Activated CD4-positive, alpha-beta memory T cell treated with anti-CD3 and anti-CD28 coated beads for 36 hours (primary cell): ENCODE measurements at regions not wholly inside any gene's neighbourhood (a gene's known extent, or its start where the extent isn't known, plus 50 kb on each side); places are given as distances from the start of the nearest gene placed in this dataset.

Experiments used
- CTCF ChIA-PET: fragments of 350-600 bp; sonication (Branson Sonifier 250); formaldehyde crosslinking; loops from one replicate; lab custom pipeline; 2021; ENCODE audit warnings: antibody characterized with exemption, inconsistent platforms; lab: Charles Lee
- POLR2A ChIA-PET: fragments of 350-600 bp; sonication (Branson Sonifier 250); formaldehyde crosslinking; loops from one replicate; lab custom pipeline; 2021; ENCODE audit warnings: antibody characterized with exemption; lab: Charles Lee
- DNase-seq: peaks from one replicate; pipeline ENCODE4 v3.0.0-alpha.2; 2020
- H3K27ac Mint-ChIP-seq: one replicate; pipeline ENCODE4 v1.8.0; 2021; ENCODE audit warnings: mixed read lengths
- H3K27me3 Mint-ChIP-seq: one replicate; pipeline ENCODE4 v1.8.0; 2021; ENCODE audit warnings: mixed read lengths
- H3K36me3 Mint-ChIP-seq: one replicate; pipeline ENCODE4 v1.8.0; 2021; ENCODE audit warnings: mixed read lengths
- H3K4me1 Mint-ChIP-seq: one replicate; pipeline ENCODE4 v1.8.0; 2021; ENCODE audit warnings: low read depth, mixed read lengths
- H3K4me3 Mint-ChIP-seq: one replicate; pipeline ENCODE4 v1.8.0; 2021; ENCODE audit warnings: mild to moderate bottlenecking, mixed read lengths
- H3K9me3 Mint-ChIP-seq: one replicate; pipeline ENCODE4 v1.8.0; 2021; ENCODE audit warnings: mixed read lengths
- intact Hi-C: fragments of 100-400 bp; cut with micrococcal nuclease; formaldehyde crosslinking; loops from one replicate; pipeline ENCODE4 v1.15.1; 2023

DNA sequence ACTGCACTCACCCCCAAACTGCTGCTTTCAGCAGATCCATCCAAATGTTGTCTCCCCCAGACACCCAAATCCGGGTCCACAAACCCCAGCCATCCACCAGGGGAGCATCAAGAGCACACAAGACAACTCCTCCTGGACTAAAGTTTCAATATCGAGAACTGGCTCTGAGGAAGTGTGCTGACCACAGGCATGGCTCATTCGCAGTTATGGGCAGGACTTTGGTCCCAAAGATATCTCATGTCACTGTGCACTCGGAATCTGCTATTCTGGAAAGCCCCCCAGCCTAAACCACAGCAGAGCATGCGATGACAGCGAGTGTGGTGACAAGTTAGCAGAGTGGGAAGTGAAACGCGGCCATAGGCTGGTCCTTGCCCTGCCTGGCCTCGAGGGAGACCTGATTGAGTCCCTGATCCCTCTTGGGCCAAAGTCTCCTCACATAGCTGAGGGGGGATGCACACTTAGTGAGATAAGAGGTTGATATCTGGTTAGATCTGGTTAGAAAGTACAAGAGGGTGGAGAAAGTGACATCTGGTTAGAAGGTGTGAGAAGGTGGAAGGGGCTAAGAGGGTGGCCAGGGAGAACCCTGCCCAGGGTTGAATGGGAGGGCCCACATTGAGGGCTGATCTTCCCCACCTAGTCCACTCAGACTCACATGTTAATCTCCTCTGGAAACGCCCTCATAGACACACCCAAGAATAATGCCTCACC lies 149.7 kb downstream of the MRPL14 start:
- Mint-ChIP-seq H3K4me3 (no peak overlapping the region), H3K36me3 (no peaks in the 10 kb centered on the region), H3K4me1 (no peaks in the 10 kb centered on the region), H3K9me3 (no peaks in the 10 kb centered on the region), H3K27me3 (peaks cover 13% of the 10 kb centered on the region), H3K27ac (no peak overlapping the region)
- POLR2A ChIA-PET, result no interaction called here
- CTCF ChIA-PET, result interaction anchor here (0.7 kb wide), 1 partner anchor 376 kb away, joined by 3 read pairs; no protein-coding TSS in a partner anchor
- intact Hi-C loops, result no loop called here
- no peak for DNase-seq

GRCh38 chr6:43976706-43977403 lies 150.4 kb downstream of the MRPL14 start:
- Mint-ChIP-seq H3K36me3 (no peaks in the 10 kb centered on the region), H3K9me3 (no peaks in the 10 kb centered on the region), H3K27me3 (peaks cover 13% of the 10 kb centered on the region), H3K4me1 (no peaks in the 10 kb centered on the region), H3K27ac (no peak overlapping the region), H3K4me3 (no peak overlapping the region)
- ChIA-PET POLR2A (no interaction called here), CTCF (no interaction called here)
- DNase-seq, result no peak
- intact Hi-C loops, result no loop called here

- H3K27ac Mint-ChIP-seq, result no peak overlapping the region
- H3K36me3 Mint-ChIP-seq, result no peaks in the 10 kb centered on the region
- H3K9me3 Mint-ChIP-seq, result no peaks in the 10 kb centered on the region
- H3K27me3 Mint-ChIP-seq, result peaks cover 13% of the 10 kb centered on the region
- no peak for DNase-seq
- ChIA-PET CTCF (no interaction called here), POLR2A (no interaction called here)
- no peaks in the 10 kb centered on the region for H3K4me1 Mint-ChIP-seq
- H3K4me3 Mint-ChIP-seq, result no peak overlapping the region
- intact Hi-C loops, result no loop called here
Observed at GRCh38 chr6:43974643-43975230, 152.5 kb downstream of the MRPL14 start.

- CTCF ChIA-PET, result no interaction called here
- Mint-ChIP-seq H3K9me3 (no peaks in the 10 kb centered on the region), H3K36me3 (no peaks in the 10 kb centered on the region), H3K4me3 (no peak overlapping the region), H3K27ac (no peak overlapping the region), H3K27me3 (peaks cover 17% of the 10 kb centered on the region), H3K4me1 (no peaks in the 10 kb centered on the region)
- POLR2A ChIA-PET, result no interaction called here
- no peak for DNase-seq
- intact Hi-C loops, result no loop called here
Observed at GRCh38 chr6:43973357-43973756, 153.9 kb downstream of the MRPL14 start.

DNA sequence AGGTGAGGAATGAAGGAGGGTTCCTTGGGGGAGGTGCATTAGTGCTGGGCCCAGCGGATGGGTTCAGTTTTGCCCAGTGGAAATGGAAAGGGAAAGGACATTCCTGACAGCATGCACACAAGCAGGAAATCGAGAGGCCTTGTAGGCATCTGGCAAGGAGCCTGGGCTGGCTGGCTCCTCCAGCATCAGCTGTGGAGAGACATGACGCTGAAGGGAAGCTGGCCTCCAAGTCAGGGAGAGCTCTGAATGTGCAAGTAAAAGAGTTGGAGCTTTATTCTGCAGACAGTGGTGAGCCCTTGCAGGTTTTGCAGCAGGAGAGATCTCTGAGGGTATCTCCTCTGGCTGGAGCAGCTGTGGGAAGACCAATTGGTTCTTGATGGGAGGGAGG lies 154.3 kb downstream of the MRPL14 start:
- no peak overlapping the region for H3K27ac Mint-ChIP-seq
- no peak for DNase-seq

DNA sequence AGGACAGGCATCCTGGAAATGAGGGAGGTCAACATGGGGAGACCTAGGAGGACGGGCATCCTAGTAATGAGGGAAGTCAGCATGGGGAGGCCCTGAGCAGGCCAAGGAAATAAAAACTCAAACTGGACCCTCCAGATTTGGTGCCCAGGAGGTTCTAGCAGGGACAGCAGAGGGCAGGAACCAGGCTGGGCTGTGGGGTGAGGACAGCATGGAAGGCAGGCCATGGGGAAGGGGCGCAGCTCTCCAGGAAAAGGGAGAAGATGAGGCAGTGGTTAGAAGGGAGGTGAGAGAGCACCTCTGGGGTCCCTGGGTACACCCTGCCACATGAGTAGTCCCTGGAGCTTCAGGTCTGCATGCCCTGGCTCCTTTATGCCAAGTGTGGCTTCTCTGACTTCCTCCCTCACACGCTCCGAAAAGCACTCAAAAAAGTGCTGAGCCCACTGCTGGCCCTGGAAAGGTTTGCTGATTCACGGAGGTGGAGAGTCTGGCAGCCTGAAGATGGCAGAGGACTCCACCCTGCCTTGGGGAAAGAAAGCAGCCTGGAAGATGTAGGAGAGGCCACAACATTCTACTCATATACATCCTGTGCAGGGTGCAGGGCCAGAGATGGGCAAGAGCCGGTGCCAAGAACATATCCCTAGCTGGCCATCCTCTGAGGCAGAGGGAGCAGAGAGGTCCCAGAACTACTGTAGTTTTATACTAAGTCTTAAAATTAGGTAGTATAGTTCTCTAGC lies 154.9 kb downstream of the MRPL14 start:
- CTCF ChIA-PET, result no interaction called here
- no peak for DNase-seq
- no peak overlapping the region for H3K4me3 Mint-ChIP-seq
- POLR2A ChIA-PET, result no interaction called here
- no peaks in the 10 kb centered on the region for H3K4me1 Mint-ChIP-seq
- no peaks in the 10 kb centered on the region for H3K36me3 Mint-ChIP-seq
- H3K27me3 Mint-ChIP-seq, result peaks cover 17% of the 10 kb centered on the region
- no peak overlapping the region for H3K27ac Mint-ChIP-seq
- intact Hi-C loops, result no loop called here
- H3K9me3 Mint-ChIP-seq, result no peaks in the 10 kb centered on the region

More for the DNA sequence above, 154.3 kb downstream of the MRPL14 start:
- CTCF ChIA-PET, result no interaction called here
- intact Hi-C loops, result no loop called here
- POLR2A ChIA-PET, result no interaction called here
- peaks cover 17% of the 10 kb centered on the region for H3K27me3 Mint-ChIP-seq
- no peaks in the 10 kb centered on the region for H3K9me3 Mint-ChIP-seq
- no peaks in the 10 kb centered on the region for H3K4me1 Mint-ChIP-seq
- no peaks in the 10 kb centered on the region for H3K36me3 Mint-ChIP-seq
- no peak overlapping the region for H3K4me3 Mint-ChIP-seq

DNA sequence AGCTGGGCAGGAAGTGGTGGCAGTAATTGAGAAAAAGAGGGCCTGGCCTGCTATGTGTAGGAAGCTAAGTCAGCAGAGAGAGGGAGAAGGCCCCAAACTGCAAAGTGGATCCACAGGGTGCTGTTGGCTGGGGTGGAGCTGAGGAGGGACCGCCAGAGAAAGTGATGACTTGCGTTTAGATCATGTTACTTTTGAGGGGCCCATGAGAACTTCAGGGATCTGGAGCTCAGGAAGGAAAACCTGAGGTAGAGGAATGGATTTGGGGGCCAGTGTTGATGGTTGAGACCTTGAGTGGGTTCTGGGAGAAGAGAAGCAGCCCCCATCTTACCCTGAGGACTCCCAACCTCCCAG lies 155.5 kb downstream of the MRPL14 start:
- H3K9me3 Mint-ChIP-seq, result no peaks in the 10 kb centered on the region
- H3K4me3 Mint-ChIP-seq, result no peak overlapping the region
- H3K36me3 Mint-ChIP-seq, result no peaks in the 10 kb centered on the region
- no peaks in the 10 kb centered on the region for H3K4me1 Mint-ChIP-seq
- ChIA-PET CTCF (no interaction called here), POLR2A (no interaction called here)
- H3K27me3 Mint-ChIP-seq, result peaks cover 15% of the 10 kb centered on the region
- no peak for DNase-seq
- H3K27ac Mint-ChIP-seq, result no peak overlapping the region
- intact Hi-C loops, result no loop called here

DNA sequence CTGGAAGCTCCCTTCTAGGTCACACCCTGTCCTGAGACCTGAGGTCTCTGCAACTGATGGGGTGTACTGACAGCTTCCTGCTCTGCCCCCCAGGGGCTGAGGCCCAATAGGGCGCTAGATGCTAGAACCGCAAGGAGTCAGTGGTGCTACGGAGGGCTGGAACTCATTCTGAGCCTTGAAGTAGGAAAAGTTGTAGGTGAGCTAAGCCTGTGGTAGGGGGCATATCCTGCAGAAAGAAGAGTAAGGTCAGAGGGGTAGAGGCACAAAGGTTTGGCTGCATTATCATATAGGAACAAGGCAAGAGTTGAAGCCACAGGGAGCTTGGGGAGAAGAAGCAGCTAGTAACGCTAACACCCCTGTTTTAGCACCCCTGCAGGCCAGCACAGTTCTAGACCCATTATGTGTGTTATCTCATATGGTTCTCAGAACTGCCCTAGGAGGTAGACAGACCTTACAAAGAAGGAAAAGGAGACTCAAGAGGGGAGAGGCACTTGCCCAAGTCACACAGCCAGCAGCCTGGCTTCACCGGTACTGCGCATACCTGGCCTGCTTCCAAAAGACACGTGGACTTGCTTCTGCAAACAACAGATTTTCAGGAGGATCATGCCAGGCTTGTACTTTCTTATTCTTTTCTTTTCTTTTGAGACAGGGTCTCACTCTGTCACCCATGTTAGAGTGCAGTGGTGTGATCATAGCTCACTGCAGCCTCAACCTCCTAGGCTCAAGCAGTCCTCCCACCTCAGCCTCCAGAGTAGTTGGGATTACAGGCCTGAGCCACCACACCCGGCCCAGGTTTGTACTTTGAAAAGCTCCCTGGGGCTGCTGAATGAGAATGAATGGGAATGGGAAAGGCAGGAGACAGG lies 156.1 kb downstream of the MRPL14 start:
- POLR2A ChIA-PET, result no interaction called here
- Mint-ChIP-seq H3K4me3 (no peak overlapping the region), H3K27me3 (peaks cover 13% of the 10 kb centered on the region), H3K36me3 (no peaks in the 10 kb centered on the region), H3K27ac (no peak overlapping the region), H3K9me3 (no peaks in the 10 kb centered on the region), H3K4me1 (no peaks in the 10 kb centered on the region)
- CTCF ChIA-PET, result no interaction called here
- intact Hi-C loops, result no loop called here
- DNase-seq, result no peak

- intact Hi-C loops, result no loop called here
- CTCF ChIA-PET, result interaction anchor here (1.1 kb wide), 1 partner anchor 195 kb away, joined by 3 read pairs; no protein-coding TSS in a partner anchor
- no peaks in the 10 kb centered on the region for H3K36me3 Mint-ChIP-seq
- POLR2A ChIA-PET, result no interaction called here
- no peaks in the 10 kb centered on the region for H3K9me3 Mint-ChIP-seq
- peaks cover 7% of the 10 kb centered on the region for H3K27me3 Mint-ChIP-seq
- DNase-seq, result no peak
- H3K4me1 Mint-ChIP-seq, result no peaks in the 10 kb centered on the region
- no peak overlapping the region for H3K27ac Mint-ChIP-seq
- H3K4me3 Mint-ChIP-seq, result no peak overlapping the region
Observed at GRCh38 chr6:43970068-43970912, 157.0 kb downstream of the MRPL14 start.

DNA sequence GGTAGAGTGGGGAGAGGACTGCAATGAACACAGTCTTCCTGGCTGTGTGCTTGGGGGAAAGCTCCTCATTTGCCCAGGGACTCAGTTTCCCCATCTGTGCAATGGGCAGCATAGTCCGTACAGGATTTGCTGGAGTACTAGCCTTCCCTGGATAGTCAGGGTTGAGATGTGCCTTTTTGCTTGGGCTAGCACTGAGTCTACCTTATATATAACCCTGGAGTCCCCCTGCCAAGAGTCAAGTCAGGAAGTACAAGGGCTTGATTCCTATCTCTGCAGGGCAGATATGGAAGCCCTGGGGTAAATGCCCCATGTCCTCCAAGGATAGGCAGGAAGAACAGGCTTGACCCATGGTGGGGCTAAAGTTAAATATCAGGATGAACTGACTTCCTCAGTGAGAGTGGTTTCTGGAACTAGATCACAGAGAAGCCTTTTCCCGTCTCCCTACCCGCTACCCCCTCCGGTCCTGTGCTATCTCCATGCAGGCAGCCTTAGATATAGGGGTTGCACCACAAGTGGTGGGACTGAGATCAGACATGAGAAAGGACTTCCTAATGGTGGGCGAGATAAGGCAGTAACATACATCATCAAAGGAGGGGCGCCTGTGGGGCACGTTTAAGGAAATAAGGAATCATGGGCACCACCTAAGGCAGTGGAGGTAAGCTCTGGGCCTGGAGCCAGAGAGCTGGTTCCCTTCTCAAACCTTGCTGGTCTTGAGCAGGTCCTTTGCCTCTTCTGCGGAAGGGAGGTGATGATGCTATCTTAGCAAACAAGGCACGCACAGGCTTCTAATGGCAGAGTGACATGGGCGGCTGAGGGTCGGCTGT lies 157.9 kb downstream of the MRPL14 start:
- CTCF ChIA-PET, result interaction anchor here (1.1 kb wide), 1 partner anchor 194 kb away, joined by 3 read pairs; no protein-coding TSS in a partner anchor
- DNase-seq, result no peak
- POLR2A ChIA-PET, result no interaction called here
- intact Hi-C loops, result no loop called here
- Mint-ChIP-seq H3K9me3 (no peaks in the 10 kb centered on the region), H3K4me3 (no peak overlapping the region), H3K27ac (no peak overlapping the region), H3K36me3 (no peaks in the 10 kb centered on the region), H3K27me3 (peaks cover 7% of the 10 kb centered on the region), H3K4me1 (no peaks in the 10 kb centered on the region)
